H1 (cell line): ENCODE measurements at regions not wholly inside any gene's neighbourhood (a gene's known extent, or its start where the extent isn't known, plus 50 kb on each side); places are given as distances from the start of the nearest gene placed in this dataset.

Experiments
- CTCF ChIA-PET: fragments of 300-600 bp; sonication (Branson Sonifier 250); formaldehyde crosslinking; loops from one replicate; lab custom pipeline; 2021; ENCODE audit not compliant: partially characterized antibody; lab: Charles Lee
- POLR2A ChIA-PET: fragments of 300-600 bp; sonication (Branson Sonifier 250); formaldehyde crosslinking; loops from one replicate; lab custom pipeline; 2021; ENCODE audit warnings: inconsistent platforms; ENCODE audit not compliant: partially characterized antibody; lab: Charles Lee
- DNase-seq, 2 experiments: peaks; one replicate each; pipeline versions ENCODE4 v3.0.0 to v3.0.0-alpha.2; 2010 to 2022; ENCODE audit warnings: low spot score in 2 of 2, low read depth in 1 of 2, mixed read lengths in 1 of 2
- FAIRE-seq: peaks from 2 replicates; lab custom pipeline; 2011; peaks lifted over from hg19 to GRCh38; lab: Jason Lieb, UNC
- H2AFZ ChIP-seq: 2 replicates; pipeline ENCODE4 v1.8.1; 2012; ENCODE audit warnings: low read length, inconsistent platforms
- H2AK5ac ChIP-seq: 2 replicates; pipeline ENCODE4 v1.6.1; 2013; ENCODE audit warnings: low read depth, low read length
- H2BK120ac ChIP-seq: replicated peaks from 2 replicates; pipeline ENCODE3; 2013; ENCODE audit warnings: low read depth, low read length, inconsistent platforms
- H2BK12ac ChIP-seq: 2 replicates; pipeline ENCODE4 v1.6.1; 2013; ENCODE audit warnings: low read depth, low read length
- H2BK15ac ChIP-seq: 2 replicates; pipeline ENCODE4 v1.6.1; 2013; ENCODE audit warnings: low read length
- H2BK20ac ChIP-seq: 2 replicates; pipeline ENCODE4 v1.6.1; 2013; ENCODE audit warnings: low read length
- H2BK5ac ChIP-seq: 2 replicates; pipeline ENCODE4 v1.6.1; 2013; ENCODE audit warnings: low read depth, low read length
- H3K14ac ChIP-seq: 2 replicates; pipeline ENCODE4 v1.6.1; 2013; ENCODE audit warnings: inconsistent platforms; ENCODE audit not compliant: insufficient read length
- H3K18ac ChIP-seq: 2 replicates; pipeline ENCODE4 v1.6.1; 2013; ENCODE audit warnings: low read length; ENCODE audit errors: extremely low read depth
- H3K23ac ChIP-seq: 2 replicates; pipeline ENCODE4 v1.6.1; 2013; ENCODE audit warnings: inconsistent platforms; ENCODE audit not compliant: insufficient read length
- H3K23me2 ChIP-seq: 2 replicates; pipeline ENCODE4 v1.6.1; 2013; ENCODE audit warnings: low read depth, low read length
- H3K27ac ChIP-seq: 2 replicates; pipeline ENCODE4 v1.6.1; 2011; ENCODE audit warnings: low read depth, low read length, inconsistent platforms
- H3K27me3 ChIP-seq, 4 experiments: replicated peaks in 1 of 4; 1 replicate in 1 of 4; 2 replicates in 3 of 4; pipeline versions ENCODE4 v1.6.1 to v1.8.1; 2011 to 2013; ENCODE audit warnings: low read length in 3 of 4, mild to moderate bottlenecking in 3 of 4, inconsistent platforms in 2 of 4, mixed read lengths in 2 of 4, moderate library complexity in 1 of 4; ENCODE audit not compliant: control insufficient read depth in 3 of 4, insufficient read depth in 3 of 4; ENCODE audit errors: extremely low read depth in 1 of 4
- H3K36me3 ChIP-seq, 4 experiments: 2 replicates each; pipeline versions ENCODE4 v1.6.1 to v1.8.1; 2011 to 2013; ENCODE audit warnings: mild to moderate bottlenecking in 4 of 4, low read length in 3 of 4, moderate library complexity in 2 of 4, control low read depth in 1 of 4, inconsistent platforms in 1 of 4; ENCODE audit not compliant: insufficient read depth in 4 of 4, control insufficient read depth in 2 of 4
- H3K4ac ChIP-seq: replicated peaks from 2 replicates; pipeline ENCODE3; 2013; ENCODE audit warnings: low read length, low read depth, mixed read lengths, inconsistent platforms; ENCODE audit not compliant: insufficient read length
- H3K4me1 ChIP-seq, 4 experiments: replicated peaks in 1 of 4; 1 replicate in 1 of 4; 2 replicates in 3 of 4; pipeline versions ENCODE4 v1.6.1 to v1.8.1; 2011 to 2013; ENCODE audit warnings: low read length in 3 of 4, inconsistent platforms in 2 of 4, mixed read lengths in 1 of 4; ENCODE audit not compliant: insufficient read depth in 4 of 4, control insufficient read depth in 3 of 4
- H3K4me2 ChIP-seq, 2 experiments: 2 replicates each; pipeline versions ENCODE4 v1.6.1 to v1.8.1; 2011 to 2013; ENCODE audit warnings: low read depth in 2 of 2, low read length in 2 of 2, control low read depth in 1 of 2, inconsistent platforms in 1 of 2, mild to moderate bottlenecking in 1 of 2; ENCODE audit not compliant: insufficient read depth in 1 of 2
- H3K4me3 ChIP-seq, 4 experiments: fragments of 200-600, 300-600 bp in 1 of 4; sonication (generic), shearing (Covaris generic), sonication (Bioruptor Twin) in 1 of 4; 2 replicates each; pipeline versions ENCODE4 v1.5.1 to v1.8.1; 2011 to 2016; ENCODE audit warnings: low read length in 4 of 4, low read depth in 3 of 4, control low read depth in 2 of 4, inconsistent platforms in 2 of 4, mild to moderate bottlenecking in 2 of 4, mixed read lengths in 1 of 4, moderate library complexity in 1 of 4; ENCODE audit not compliant: insufficient read depth in 2 of 4; ENCODE audit errors: extremely low read depth in 1 of 4
- H3K56ac ChIP-seq: replicated peaks from 2 replicates; pipeline ENCODE3; 2013; ENCODE audit warnings: low read depth, mild to moderate bottlenecking, mixed read lengths, low read length, inconsistent platforms; ENCODE audit not compliant: insufficient read length
- H3K79me1 ChIP-seq: 2 replicates; pipeline ENCODE4 v1.6.1; 2013; ENCODE audit warnings: low read depth, low read length, control low read depth
- H3K79me2 ChIP-seq, 2 experiments: 2 replicates each; pipeline versions ENCODE4 v1.6.1 to v1.8.1; 2012 to 2013; ENCODE audit warnings: low read length in 2 of 2, mild to moderate bottlenecking in 2 of 2, inconsistent platforms in 1 of 2; ENCODE audit not compliant: insufficient read depth in 2 of 2, control insufficient read depth in 1 of 2
- H3K9ac ChIP-seq, 4 experiments: replicated peaks in 1 of 4; 1 replicate in 1 of 4; 2 replicates in 3 of 4; pipeline versions ENCODE4 v1.6.1 to v1.8.1; 2011 to 2013; ENCODE audit warnings: low read depth in 3 of 4, low read length in 3 of 4, control low read depth in 2 of 4, mild to moderate bottlenecking in 2 of 4, moderate library complexity in 2 of 4, inconsistent platforms in 1 of 4; ENCODE audit errors: extremely low read depth in 1 of 4
- H3K9me3 ChIP-seq, 2 experiments: 2 replicates each; pipeline versions ENCODE4 v1.6.1 to v1.8.1; 2012 to 2013; ENCODE audit warnings: mild to moderate bottlenecking in 2 of 2, moderate library complexity in 2 of 2, control low read depth in 1 of 2, inconsistent platforms in 1 of 2, low read depth in 1 of 2, low read length in 1 of 2, mixed read lengths in 1 of 2; ENCODE audit not compliant: insufficient read depth in 2 of 2
- H4K20me1 ChIP-seq, 2 experiments: replicated peaks in 1 of 2; 2 replicates each; pipeline versions ENCODE3 to v1.8.1; 2011 to 2013; ENCODE audit warnings: inconsistent platforms in 2 of 2, low read length in 2 of 2, mild to moderate bottlenecking in 1 of 2; ENCODE audit not compliant: insufficient read depth in 2 of 2, control insufficient read depth in 1 of 2
- H4K5ac ChIP-seq: 2 replicates; pipeline ENCODE4 v1.6.1; 2013; ENCODE audit warnings: low read length, low read depth, mixed read lengths, inconsistent platforms; ENCODE audit not compliant: insufficient read length
- H4K8ac ChIP-seq: 2 replicates; pipeline ENCODE4 v1.8.0; 2013; ENCODE audit warnings: mild to moderate bottlenecking, moderate library complexity, low read length, inconsistent platforms; ENCODE audit not compliant: insufficient read depth; ENCODE audit errors: extremely low read depth
- H4K91ac ChIP-seq: replicated peaks from 2 replicates; pipeline ENCODE3; 2013; ENCODE audit warnings: low read length, mixed read lengths, inconsistent platforms; ENCODE audit not compliant: insufficient read length
- CHD2 ChIP-seq: IDR thresholded peaks from 2 replicates; pipeline ENCODE4 v1.6.1; 2012; ENCODE audit warnings: low read length, improper control_type of control experiment
- CTBP2 ChIP-seq: IDR thresholded peaks from 2 replicates; pipeline ENCODE4 v1.7.0; 2011; ENCODE audit warnings: borderline replicate concordance, mild to moderate bottlenecking, moderate library complexity, mixed read lengths, low read length; ENCODE audit not compliant: insufficient read depth, insufficient read length
- EZH2 ChIP-seq: fragments of 200-600 bp; sonication (generic); IDR thresholded peaks from 2 replicates; pipeline ENCODE4 v1.7.1; 2012; ENCODE audit warnings: low read depth, mild to moderate bottlenecking, moderate library complexity, low read length, inconsistent platforms; ENCODE audit not compliant: severe bottlenecking
- FOSL1 ChIP-seq: IDR thresholded peaks from 2 replicates; pipeline ENCODE4 v1.6.1; 2011; ENCODE audit warnings: mild to moderate bottlenecking, low read depth, low read length, moderate library complexity; ENCODE audit not compliant: insufficient read depth
- GTF2F1 ChIP-seq: IDR thresholded peaks from 2 replicates; pipeline ENCODE4 v1.6.1; 2012; ENCODE audit warnings: low read depth, low read length, improper control_type of control experiment, borderline replicate concordance
- NRF1 ChIP-seq: IDR thresholded peaks from 2 replicates; pipeline ENCODE4 v1.6.1; 2011; ENCODE audit warnings: mild to moderate bottlenecking, low read depth, low read length, improper control_type of control experiment
- POLR2AphosphoS5 ChIP-seq: IDR thresholded peaks from 2 replicates; pipeline ENCODE4 v1.6.1; 2011; ENCODE audit warnings: low read depth, low read length
- SAP30 ChIP-seq: fragments of 300-600 bp; sonication (generic); IDR thresholded peaks from 2 replicates; pipeline ENCODE4 v1.7.1; 2012; ENCODE audit warnings: low read length, moderate library complexity, mild to moderate bottlenecking, inconsistent platforms; ENCODE audit not compliant: insufficient read depth, insufficient replicate concordance
- SRF ChIP-seq: IDR thresholded peaks from 2 replicates; pipeline ENCODE4 v1.6.1; 2011; ENCODE audit warnings: mild to moderate bottlenecking, low read depth, low read length, moderate library complexity
- TAF7 ChIP-seq: optimal IDR thresholded peaks from 2 replicates; pipeline ENCODE3; 2011; ENCODE audit warnings: low read depth, mild to moderate bottlenecking, inconsistent platforms, low read length, moderate library complexity, borderline replicate concordance
- TBP ChIP-seq: IDR thresholded peaks from 2 replicates; pipeline ENCODE4 v1.6.1; 2011; ENCODE audit warnings: low read depth, low read length, improper control_type of control experiment
- TCF12 ChIP-seq: IDR thresholded peaks from 2 replicates; pipeline ENCODE4 v1.6.1; 2011; ENCODE audit warnings: low read depth, mild to moderate bottlenecking, low read length
- WGBS, 2 experiments: shearing (Covaris generic) in 1 of 2; methylation state at CpG; one replicate each; pipeline versions ENCODE4 v1.1.6 to v1.1.7; 2013 to 2015; ENCODE audit warnings: low lambda C conversion rate in 2 of 2, mixed read lengths in 2 of 2, inconsistent platforms in 1 of 2, low coverage in 1 of 2, missing lambda C conversion rate in 1 of 2; ENCODE audit not compliant: insufficient replicate concordance in 2 of 2, insufficient coverage in 1 of 2, insufficient read length in 1 of 2; ENCODE audit errors: extremely low coverage in 1 of 2, missing lambda C conversion rate in 1 of 2; 5-methylcytosine and 5-hydroxymethylcytosine counted together
- TF ChIP-seq, protein P1 (sequence below): IDR thresholded peaks from 2 replicates; pipeline ENCODE4 v1.6.1; 2012; ENCODE audit warnings: inconsistent platforms
- TF ChIP-seq, protein P2 (sequence below): IDR thresholded peaks from 2 replicates; pipeline ENCODE4 v1.6.1; 2011; ENCODE audit warnings: low read length, improper control_type of control experiment

DNA sequence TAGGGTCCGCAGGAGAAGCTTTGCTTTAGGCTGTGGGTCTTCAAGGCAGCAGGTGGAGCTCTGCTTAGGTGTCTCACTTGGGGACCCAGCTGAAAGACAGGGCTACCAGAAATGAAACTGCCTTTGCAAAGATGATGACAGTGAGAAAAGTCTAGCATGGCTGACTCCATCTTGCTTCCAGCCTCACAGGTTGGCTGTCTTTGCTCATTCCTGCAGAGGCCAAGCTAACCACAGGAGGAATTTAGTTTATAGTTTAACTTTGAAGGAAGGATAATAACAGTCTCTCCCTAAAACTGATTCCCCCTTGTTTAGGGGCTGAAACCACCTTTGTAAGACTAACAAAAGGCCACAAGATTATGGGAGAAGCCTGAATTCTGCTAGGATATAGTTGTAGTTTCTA is 252.4 kb downstream of the UQCRFS1 start:
- no peaks in the 10 kb centered on the region for H3K4me1 ChIP-seq
- no peaks in the 10 kb centered on the region for H3K79me1 ChIP-seq
- CTCF ChIA-PET: interaction anchor here (1.0 kb wide), 1 partner anchor 9 kb away, joined by 3 read pairs; no protein-coding TSS in a partner anchor
- H3K4me2 ChIP-seq: no peak overlapping the region
- H3K4ac ChIP-seq: no peak overlapping the region
- H3K79me2 ChIP-seq: no peaks in the 10 kb centered on the region
- no peaks in the 10 kb centered on the region; a peak in 1 of 7 replicates for H3K27me3 ChIP-seq
- H2BK5ac ChIP-seq: no peak overlapping the region
- H4K8ac ChIP-seq: no peak overlapping the region
- H3K9me3 ChIP-seq: peaks cover 4 to 14% of the 10 kb centered on the region in 2 experiments
- no peak overlapping the region for H3K56ac ChIP-seq
- no peak for DNase-seq
- H2AK5ac ChIP-seq: no peak overlapping the region
- POLR2A ChIA-PET: no interaction called here
- H3K36me3 ChIP-seq: no peaks in the 10 kb centered on the region
- WGBS, 2 experiments: 92% methylated on average over 1 of the region's 1 CpG; no CpG with 5 or more reads in 1 of the 2 experiments
- H3K9ac ChIP-seq: no peak overlapping the region
- H2BK20ac ChIP-seq: no peak overlapping the region
- no peak overlapping the region for H2BK12ac ChIP-seq
- no peak for FAIRE-seq
- H3K23ac ChIP-seq: no peak overlapping the region
- H3K23me2 ChIP-seq: no peaks in the 10 kb centered on the region
- no peak overlapping the region for H3K18ac ChIP-seq
- H2BK120ac ChIP-seq: no peak overlapping the region
- H3K27ac ChIP-seq: no peak overlapping the region
- H4K5ac ChIP-seq: no peak overlapping the region
- no peak overlapping the region for H3K4me3 ChIP-seq
- H4K91ac ChIP-seq: no peak overlapping the region
- no peak overlapping the region for H3K14ac ChIP-seq
- H2BK15ac ChIP-seq: no peak overlapping the region
- H2AFZ ChIP-seq: no peak overlapping the region; the same call in 1 of the 2 replicates
- H4K20me1 ChIP-seq: no peaks in the 10 kb centered on the region
- TF ChIP-seq TCF12 (no peak), POLR2AphosphoS5 (no peak), TBP (no peak), EZH2 (no peak), CTBP2 (no peak), TAF7 (no peak), SRF (no peak), CHD2 (no peak), SAP30 (no peak), NRF1 (no peak), FOSL1 (no peak), GTF2F1 (no peak)
- TF ChIP-seq, protein P1, sequence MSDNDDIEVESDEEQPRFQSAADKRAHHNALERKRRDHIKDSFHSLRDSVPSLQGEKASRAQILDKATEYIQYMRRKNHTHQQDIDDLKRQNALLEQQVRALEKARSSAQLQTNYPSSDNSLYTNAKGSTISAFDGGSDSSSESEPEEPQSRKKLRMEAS: no peak
- TF ChIP-seq, protein P2, sequence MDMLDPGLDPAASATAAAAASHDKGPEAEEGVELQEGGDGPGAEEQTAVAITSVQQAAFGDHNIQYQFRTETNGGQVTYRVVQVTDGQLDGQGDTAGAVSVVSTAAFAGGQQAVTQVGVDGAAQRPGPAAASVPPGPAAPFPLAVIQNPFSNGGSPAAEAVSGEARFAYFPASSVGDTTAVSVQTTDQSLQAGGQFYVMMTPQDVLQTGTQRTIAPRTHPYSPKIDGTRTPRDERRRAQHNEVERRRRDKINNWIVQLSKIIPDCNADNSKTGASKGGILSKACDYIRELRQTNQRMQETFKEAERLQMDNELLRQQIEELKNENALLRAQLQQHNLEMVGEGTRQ: no peak
